ENCODE measurements at regions not wholly inside any gene's neighbourhood (a gene's known extent, or its start where the extent isn't known, plus 50 kb on each side); places are given as distances from the start of the nearest gene placed in this dataset.

DNA sequence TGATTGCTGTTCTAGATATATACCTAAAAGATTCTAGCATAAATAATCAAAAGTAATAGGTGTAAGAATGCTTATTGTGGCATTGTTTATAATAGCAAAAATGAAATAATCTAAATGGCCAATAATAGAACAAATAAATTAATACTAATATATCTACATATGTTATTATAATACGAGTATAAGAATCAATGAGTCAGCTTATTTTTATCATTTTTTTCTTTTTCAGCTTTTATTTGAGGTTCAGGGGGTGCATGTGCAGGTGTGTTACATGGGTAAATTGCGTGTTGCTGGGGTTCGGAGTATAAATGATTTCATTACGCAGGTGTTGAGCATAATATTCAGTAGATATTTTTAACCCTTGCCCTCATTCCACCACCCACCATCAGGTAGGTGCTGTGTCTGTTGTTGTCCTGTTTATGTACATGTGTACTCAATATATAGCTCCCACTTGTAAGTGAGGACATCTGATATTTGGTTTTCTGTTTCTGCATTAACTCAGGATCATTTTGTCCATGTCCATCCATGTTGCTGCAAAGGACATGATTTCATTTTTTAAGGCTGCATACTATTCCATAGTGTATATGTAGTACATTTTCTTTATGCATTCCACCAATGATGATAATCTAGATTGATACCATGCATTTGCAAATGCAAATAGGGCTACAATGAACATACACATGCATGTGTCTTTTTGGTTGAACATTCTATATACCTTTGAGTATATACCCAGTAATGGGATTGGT is 122.2 kb upstream of the GMNC start:
- TF ChIP-seq, protein P1, sequence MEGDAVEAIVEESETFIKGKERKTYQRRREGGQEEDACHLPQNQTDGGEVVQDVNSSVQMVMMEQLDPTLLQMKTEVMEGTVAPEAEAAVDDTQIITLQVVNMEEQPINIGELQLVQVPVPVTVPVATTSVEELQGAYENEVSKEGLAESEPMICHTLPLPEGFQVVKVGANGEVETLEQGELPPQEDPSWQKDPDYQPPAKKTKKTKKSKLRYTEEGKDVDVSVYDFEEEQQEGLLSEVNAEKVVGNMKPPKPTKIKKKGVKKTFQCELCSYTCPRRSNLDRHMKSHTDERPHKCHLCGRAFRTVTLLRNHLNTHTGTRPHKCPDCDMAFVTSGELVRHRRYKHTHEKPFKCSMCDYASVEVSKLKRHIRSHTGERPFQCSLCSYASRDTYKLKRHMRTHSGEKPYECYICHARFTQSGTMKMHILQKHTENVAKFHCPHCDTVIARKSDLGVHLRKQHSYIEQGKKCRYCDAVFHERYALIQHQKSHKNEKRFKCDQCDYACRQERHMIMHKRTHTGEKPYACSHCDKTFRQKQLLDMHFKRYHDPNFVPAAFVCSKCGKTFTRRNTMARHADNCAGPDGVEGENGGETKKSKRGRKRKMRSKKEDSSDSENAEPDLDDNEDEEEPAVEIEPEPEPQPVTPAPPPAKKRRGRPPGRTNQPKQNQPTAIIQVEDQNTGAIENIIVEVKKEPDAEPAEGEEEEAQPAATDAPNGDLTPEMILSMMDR (IDR thresholded peaks at IDR 0.05): no peak
- TF ChIP-seq POLR2A (IDR thresholded peaks at IDR 0.05): no peak

All from thyroid gland (tissue), 4 donors.